KMS-11 (cell line): ENCODE measurements at regions not wholly inside any gene's neighbourhood (a gene's known extent, or its start where the extent isn't known, plus 50 kb on each side); places are given as distances from the start of the nearest gene placed in this dataset.

Source experiments
- H2AFZ ChIP-seq: fragments of 200-600 bp; sonication (generic); 2 replicates; pipeline ENCODE4 v1.6.1; 2016; ENCODE audit warnings: antibody characterized with exemption, mixed run types, low read depth
- H3K27ac ChIP-seq: fragments of 200-600 bp; sonication (generic); 2 replicates; pipeline ENCODE4 v1.6.1; 2016; ENCODE audit warnings: mild to moderate bottlenecking, mixed run types
- H3K27me3 ChIP-seq: fragments of 200-600 bp; sonication (generic); 2 replicates; pipeline ENCODE4 v1.6.1; 2017; ENCODE audit warnings: mild to moderate bottlenecking, low read depth, mixed run types, moderate library complexity; ENCODE audit not compliant: insufficient read depth
- H3K36me3 ChIP-seq: fragments of 200-600 bp; sonication (generic); 2 replicates; pipeline ENCODE4 v1.6.1; 2017; ENCODE audit warnings: mild to moderate bottlenecking, mixed run types; ENCODE audit not compliant: insufficient read depth
- H3K4me1 ChIP-seq: fragments of 200-600 bp; sonication (generic); 2 replicates; pipeline ENCODE4 v1.6.1; 2016; ENCODE audit warnings: mild to moderate bottlenecking, low read depth, mixed run types; ENCODE audit not compliant: poor library complexity, severe bottlenecking
- H3K4me2 ChIP-seq: fragments of 200-600 bp; sonication (generic); 2 replicates; pipeline ENCODE4 v1.7.0; 2016; ENCODE audit warnings: mild to moderate bottlenecking, mixed run types
- H3K4me3 ChIP-seq: fragments of 200-600 bp; sonication (generic); IDR thresholded peaks from 2 replicates; pipeline ENCODE4 v1.6.1; 2017; ENCODE audit warnings: low read depth, low read length, mixed read lengths; ENCODE audit not compliant: insufficient read depth
- H3K79me2 ChIP-seq: fragments of 200-600 bp; sonication (generic); 2 replicates; pipeline ENCODE4 v1.6.1; 2016; ENCODE audit warnings: low read depth, mixed run types; ENCODE audit not compliant: insufficient read depth
- H3K9ac ChIP-seq: fragments of 200-600 bp; sonication (generic); 2 replicates; pipeline ENCODE4 v1.6.1; 2016; ENCODE audit warnings: mild to moderate bottlenecking, mixed run types
- H4K20me1 ChIP-seq: fragments of 200-600 bp; sonication (generic); 2 replicates; pipeline ENCODE4 v1.6.1; 2016; ENCODE audit warnings: mild to moderate bottlenecking, mixed run types; ENCODE audit not compliant: insufficient read depth
- TF ChIP-seq, protein P1 (sequence below): fragments of 200-600 bp; sonication (generic); conservative IDR thresholded peaks from 2 replicates; pipeline ENCODE4 v1.6.1; 2017; ENCODE audit warnings: low read depth, mild to moderate bottlenecking, antibody characterized with exemption, low read length, moderate library complexity, mixed read lengths

DNA sequence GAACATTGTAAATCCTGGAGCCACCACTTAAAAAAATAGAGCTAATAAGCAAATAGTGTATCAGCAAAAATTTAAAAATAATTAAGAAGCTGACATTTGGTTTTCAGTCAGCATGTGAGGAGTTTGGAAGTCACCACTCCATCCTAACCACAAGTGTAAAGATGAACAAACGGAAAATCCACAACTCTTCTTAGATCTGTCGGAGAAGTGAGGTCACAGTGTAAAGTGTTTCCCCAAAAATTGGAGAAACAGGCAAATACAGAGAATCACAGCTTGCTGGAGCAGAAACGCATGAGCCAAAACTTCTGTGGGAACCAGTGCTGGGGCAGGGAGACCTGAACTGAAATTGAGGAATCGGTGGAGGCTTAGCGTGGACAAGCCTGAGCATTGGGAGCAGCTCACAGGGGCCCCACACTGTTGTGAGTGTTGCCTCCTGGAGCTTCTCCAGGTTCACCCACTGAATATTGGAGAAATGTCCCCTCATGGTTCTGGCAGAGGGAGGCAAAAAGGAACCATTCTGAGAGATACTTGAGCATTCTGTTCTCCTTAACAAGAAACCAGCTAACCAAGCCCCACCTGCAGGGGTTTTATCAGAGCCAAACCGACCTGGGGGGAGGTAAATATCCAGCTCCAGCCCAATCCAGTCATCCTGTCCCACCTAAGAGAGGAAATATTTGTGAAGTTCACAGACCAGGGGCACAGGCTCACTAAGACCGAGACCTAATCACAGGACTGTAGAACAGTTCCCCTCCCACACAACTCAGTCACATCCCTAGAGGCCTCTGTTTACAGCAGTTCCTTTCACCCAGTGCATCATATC, 192.0 kb downstream of the ERMARD start:
- no peaks in the 10 kb centered on the region for H3K79me2 ChIP-seq
- no peak overlapping the region for H3K9ac ChIP-seq
- no peaks in the 10 kb centered on the region for H3K36me3 ChIP-seq
- no peaks in the 10 kb centered on the region for H3K4me1 ChIP-seq
- H3K4me2 ChIP-seq: no peak overlapping the region
- TF ChIP-seq, protein P1, sequence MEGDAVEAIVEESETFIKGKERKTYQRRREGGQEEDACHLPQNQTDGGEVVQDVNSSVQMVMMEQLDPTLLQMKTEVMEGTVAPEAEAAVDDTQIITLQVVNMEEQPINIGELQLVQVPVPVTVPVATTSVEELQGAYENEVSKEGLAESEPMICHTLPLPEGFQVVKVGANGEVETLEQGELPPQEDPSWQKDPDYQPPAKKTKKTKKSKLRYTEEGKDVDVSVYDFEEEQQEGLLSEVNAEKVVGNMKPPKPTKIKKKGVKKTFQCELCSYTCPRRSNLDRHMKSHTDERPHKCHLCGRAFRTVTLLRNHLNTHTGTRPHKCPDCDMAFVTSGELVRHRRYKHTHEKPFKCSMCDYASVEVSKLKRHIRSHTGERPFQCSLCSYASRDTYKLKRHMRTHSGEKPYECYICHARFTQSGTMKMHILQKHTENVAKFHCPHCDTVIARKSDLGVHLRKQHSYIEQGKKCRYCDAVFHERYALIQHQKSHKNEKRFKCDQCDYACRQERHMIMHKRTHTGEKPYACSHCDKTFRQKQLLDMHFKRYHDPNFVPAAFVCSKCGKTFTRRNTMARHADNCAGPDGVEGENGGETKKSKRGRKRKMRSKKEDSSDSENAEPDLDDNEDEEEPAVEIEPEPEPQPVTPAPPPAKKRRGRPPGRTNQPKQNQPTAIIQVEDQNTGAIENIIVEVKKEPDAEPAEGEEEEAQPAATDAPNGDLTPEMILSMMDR: no peak
- H4K20me1 ChIP-seq: no peaks in the 10 kb centered on the region
- H3K27me3 ChIP-seq: no peaks in the 10 kb centered on the region
- no peak overlapping the region for H2AFZ ChIP-seq
- H3K27ac ChIP-seq: no peak overlapping the region
- H3K4me3 ChIP-seq: no peak overlapping the region

DNA sequence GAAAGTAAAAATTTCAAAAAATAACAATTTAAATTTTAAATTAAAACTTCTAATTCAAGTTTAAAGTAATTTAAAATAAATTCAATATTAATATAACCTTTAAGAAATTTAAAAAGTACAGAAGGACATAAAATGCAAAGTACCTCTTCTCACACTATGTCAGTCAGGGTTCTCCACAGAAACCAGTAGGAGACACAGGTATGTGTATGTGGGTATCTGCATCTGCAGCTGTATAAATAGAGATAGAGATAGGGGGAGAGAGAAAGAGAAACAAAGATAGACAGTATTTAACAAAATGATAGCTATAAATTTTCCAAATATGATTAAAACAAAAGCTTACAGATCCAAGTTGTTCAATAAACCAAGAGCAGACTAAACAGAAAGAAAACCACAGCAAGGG, 190.8 kb downstream of the ERMARD start:
- H3K4me2 ChIP-seq: no peak overlapping the region
- no peaks in the 10 kb centered on the region for H3K36me3 ChIP-seq
- no peak overlapping the region for H3K4me3 ChIP-seq
- H3K79me2 ChIP-seq: no peaks in the 10 kb centered on the region
- no peak overlapping the region for H3K27ac ChIP-seq
- TF ChIP-seq, protein P1: no peak
- H3K9ac ChIP-seq: no peak overlapping the region
- H3K4me1 ChIP-seq: no peaks in the 10 kb centered on the region
- H3K27me3 ChIP-seq: no peaks in the 10 kb centered on the region
- H2AFZ ChIP-seq: no peak overlapping the region
- H4K20me1 ChIP-seq: no peaks in the 10 kb centered on the region

DNA sequence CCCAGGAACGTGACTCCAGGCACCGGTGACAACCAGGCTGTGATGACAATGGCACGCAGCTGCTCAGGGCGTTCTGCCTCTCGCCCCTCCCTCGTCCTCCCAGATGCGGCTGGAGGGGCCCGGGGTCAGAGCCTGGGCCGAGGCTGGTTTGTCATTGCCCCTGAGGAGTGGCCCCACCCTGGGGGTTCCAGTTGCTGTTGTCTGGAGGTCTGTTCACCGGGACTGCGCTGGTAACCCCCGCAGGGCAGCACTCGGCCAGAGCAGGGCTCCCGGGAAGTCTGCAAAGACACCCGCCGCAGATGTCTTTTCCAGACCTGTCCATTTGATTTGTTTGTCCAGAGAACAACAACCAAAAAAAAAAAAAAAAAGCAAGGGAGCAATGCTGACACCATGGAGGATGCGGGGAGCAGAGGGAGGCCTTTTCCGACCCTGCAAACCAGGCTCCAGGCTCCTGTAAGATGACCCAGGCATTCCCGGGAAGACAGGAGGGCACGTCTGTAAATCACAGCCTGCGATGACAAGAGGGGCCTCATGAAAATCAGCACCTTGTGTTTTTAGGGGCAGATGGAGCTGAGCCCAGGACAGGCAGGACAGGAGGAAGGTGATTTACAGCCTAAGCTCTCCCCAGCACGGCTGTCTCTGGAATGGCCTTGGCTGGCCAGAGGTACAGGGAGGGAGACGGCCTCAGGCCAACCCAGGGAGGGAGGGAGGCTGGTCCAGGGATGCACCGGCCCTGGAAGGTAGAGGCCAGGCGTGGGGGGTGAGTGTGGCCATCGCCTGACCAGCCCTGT, 189.3 kb downstream of the ERMARD start:
- H3K27me3 ChIP-seq: no peaks in the 10 kb centered on the region; the same call in 1 of the 2 replicates
- no peaks in the 10 kb centered on the region for H3K36me3 ChIP-seq
- no peaks in the 10 kb centered on the region for H3K79me2 ChIP-seq
- H3K9ac ChIP-seq: no peak overlapping the region
- H2AFZ ChIP-seq: no peak overlapping the region
- TF ChIP-seq, protein P1: no peak
- no peaks in the 10 kb centered on the region for H4K20me1 ChIP-seq
- H3K4me3 ChIP-seq: no peak overlapping the region
- H3K4me1 ChIP-seq: no peaks in the 10 kb centered on the region
- no peak overlapping the region for H3K4me2 ChIP-seq
- no peak overlapping the region for H3K27ac ChIP-seq

DNA sequence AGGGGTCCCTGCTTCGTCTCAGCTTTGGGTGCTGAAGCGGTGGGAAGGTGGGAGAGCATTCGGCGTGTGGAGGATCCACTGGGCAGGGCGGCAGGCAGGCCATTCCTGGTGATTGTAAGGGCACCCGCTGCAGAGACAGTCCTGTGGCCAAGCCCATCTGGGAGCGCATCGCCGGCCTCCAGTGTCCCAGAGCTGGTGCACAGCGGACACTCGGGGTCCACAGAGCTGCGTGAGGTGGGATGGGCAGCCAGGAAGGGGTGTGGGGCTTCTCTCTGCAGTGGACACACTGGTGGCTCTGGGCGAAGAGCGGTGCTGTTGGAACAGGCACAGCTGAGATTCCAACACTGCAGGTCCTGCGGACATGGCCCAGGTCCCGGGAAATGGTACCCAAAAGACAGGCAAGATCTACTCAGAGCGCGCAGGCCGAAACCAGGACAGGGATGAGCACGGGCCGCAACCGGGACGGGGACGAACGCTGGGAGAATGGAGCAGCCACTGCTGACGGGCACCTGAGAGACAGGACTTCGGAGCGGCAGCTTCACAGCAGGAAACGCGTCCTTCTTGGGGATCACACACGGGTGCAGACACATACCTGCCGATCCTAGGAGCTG, 188.2 kb downstream of the ERMARD start:
- no peak overlapping the region for H3K27ac ChIP-seq
- H3K4me1 ChIP-seq: no peaks in the 10 kb centered on the region
- H4K20me1 ChIP-seq: no peaks in the 10 kb centered on the region
- no peak overlapping the region for H3K9ac ChIP-seq
- no peaks in the 10 kb centered on the region for H3K79me2 ChIP-seq
- no peak overlapping the region for H3K4me3 ChIP-seq
- TF ChIP-seq, protein P1: no peak
- H2AFZ ChIP-seq: no peak overlapping the region
- no peaks in the 10 kb centered on the region for H3K36me3 ChIP-seq
- H3K4me2 ChIP-seq: no peak overlapping the region
- no peaks in the 10 kb centered on the region; the same call in 1 of the 2 replicates for H3K27me3 ChIP-seq
